ENCODE measurements at regions not wholly inside any gene's neighbourhood (a gene's known extent, or its start where the extent isn't known, plus 50 kb on each side); places are given as distances from the start of the nearest gene placed in this dataset.

DNA sequence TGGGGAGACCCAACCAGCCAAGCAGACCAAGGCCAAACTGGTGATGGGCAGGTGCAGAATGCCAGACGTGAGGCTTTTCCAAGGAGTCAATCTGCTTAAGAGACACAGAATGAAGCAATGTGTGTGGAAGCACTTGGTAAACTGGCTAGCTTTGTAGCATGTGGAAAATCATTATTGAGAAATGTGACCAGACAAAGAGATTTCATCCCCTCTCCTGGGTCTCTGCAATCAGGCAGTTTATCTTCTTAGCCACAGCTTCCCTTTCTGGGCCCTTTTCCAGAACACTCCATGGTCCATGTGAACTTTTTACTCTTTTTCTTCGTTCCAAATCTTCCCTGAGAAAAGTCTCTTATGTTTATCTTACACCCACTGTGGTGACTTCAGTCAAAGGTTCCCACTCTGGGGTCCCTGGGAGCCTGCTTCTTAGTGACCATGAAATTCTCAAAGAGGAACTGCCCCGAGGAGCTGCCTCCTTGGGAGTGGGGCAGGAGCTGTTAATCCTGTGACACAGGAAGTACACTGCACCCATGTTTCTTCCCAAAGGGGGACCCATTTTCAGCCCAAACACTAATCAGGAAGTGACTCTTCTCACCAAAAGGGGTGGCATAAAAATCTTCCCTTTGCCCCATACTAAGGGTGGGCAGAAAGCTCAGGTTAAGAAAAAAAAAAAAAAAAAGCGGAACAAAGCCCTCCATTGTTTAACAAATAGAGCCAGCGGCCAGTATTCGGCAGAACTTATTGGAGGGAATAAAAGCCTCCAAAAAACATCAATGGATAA, 346.2 kb upstream of the ASIC2 start:
- no peak for TF ChIP-seq EZH2 (IDR thresholded peaks at IDR 0.05; ENCODE audit: borderline replicate concordance, low read length)
- TF ChIP-seq, protein P1, sequence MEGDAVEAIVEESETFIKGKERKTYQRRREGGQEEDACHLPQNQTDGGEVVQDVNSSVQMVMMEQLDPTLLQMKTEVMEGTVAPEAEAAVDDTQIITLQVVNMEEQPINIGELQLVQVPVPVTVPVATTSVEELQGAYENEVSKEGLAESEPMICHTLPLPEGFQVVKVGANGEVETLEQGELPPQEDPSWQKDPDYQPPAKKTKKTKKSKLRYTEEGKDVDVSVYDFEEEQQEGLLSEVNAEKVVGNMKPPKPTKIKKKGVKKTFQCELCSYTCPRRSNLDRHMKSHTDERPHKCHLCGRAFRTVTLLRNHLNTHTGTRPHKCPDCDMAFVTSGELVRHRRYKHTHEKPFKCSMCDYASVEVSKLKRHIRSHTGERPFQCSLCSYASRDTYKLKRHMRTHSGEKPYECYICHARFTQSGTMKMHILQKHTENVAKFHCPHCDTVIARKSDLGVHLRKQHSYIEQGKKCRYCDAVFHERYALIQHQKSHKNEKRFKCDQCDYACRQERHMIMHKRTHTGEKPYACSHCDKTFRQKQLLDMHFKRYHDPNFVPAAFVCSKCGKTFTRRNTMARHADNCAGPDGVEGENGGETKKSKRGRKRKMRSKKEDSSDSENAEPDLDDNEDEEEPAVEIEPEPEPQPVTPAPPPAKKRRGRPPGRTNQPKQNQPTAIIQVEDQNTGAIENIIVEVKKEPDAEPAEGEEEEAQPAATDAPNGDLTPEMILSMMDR (IDR thresholded peaks at IDR 0.05; ENCODE audit: low read length): no peak
